Esophagus squamous epithelium (tissue), 5 donors: ENCODE measurements at regions not wholly inside any gene's neighbourhood (a gene's known extent, or its start where the extent isn't known, plus 50 kb on each side); places are given as distances from the start of the nearest gene placed in this dataset.
"Not testable (repeated sequence)": the region's sequence is repeated elsewhere in the genome, so short reads cannot be mapped to it uniquely, and the experiment has no call there.

Experiments
- DNase-seq: peaks from one replicate; lab custom pipeline; 2025; lab: John Stamatoyannopoulos, UW
- H3K27ac ChIP-seq, 4 donors: fragments of 200-600 bp; sonication (generic); one replicate each; pipeline ENCODE4 v1.5.1; 2016 to 2019; ENCODE audit warnings: mild to moderate bottlenecking in 1 of 4
- H3K27me3 ChIP-seq, 4 donors: fragments of 200-600 bp; sonication (generic); 1 replicate in 3 of 4; 2 replicates in 1 of 4; pipeline versions ENCODE4 v1.5.1 to v1.6.0; 2017 to 2021; ENCODE audit warnings: antibody characterized with exemption in 1 of 4
- H3K36me3 ChIP-seq, 3 donors: fragments of 200-600 bp; sonication (generic); one replicate each; pipeline ENCODE4 v1.5.1; 2016 to 2019
- H3K4me1 ChIP-seq, 3 donors: fragments of 200-600 bp; sonication (generic); one replicate each; pipeline ENCODE4 v1.5.1; 2017 to 2019
- H3K4me3 ChIP-seq, 4 donors: fragments of 200-600 bp; sonication (generic); 1 replicate in 3 of 4; 2 replicates in 1 of 4; pipeline ENCODE4 v1.5.1; 2016 to 2019; ENCODE audit warnings: mild to moderate bottlenecking in 2 of 4, moderate library complexity in 1 of 4
- H3K9me3 ChIP-seq, 3 donors: fragments of 200-600 bp; sonication (generic); one replicate each; pipeline ENCODE4 v1.5.1; 2016 to 2019
- CTCF ChIP-seq, 6 experiments: fragments of 450-650 bp in 4 of 6; fragments of 200-600 bp in 2 of 6; sonication (generic) in 2 of 6; IDR thresholded peaks; one replicate each; pipeline ENCODE4 v1.5.1; 2016 to 2019; ENCODE audit warnings: antibody characterized with exemption in 6 of 6, mild to moderate bottlenecking in 4 of 6, moderate library complexity in 4 of 6
- POLR2A ChIP-seq, 4 donors: fragments of 450-650 bp; IDR thresholded peaks; one replicate each; pipeline ENCODE4 v1.6.1; 2017; ENCODE audit warnings: antibody characterized with exemption in 4 of 4, mild to moderate bottlenecking in 4 of 4, moderate library complexity in 3 of 4
- WGBS, 2 donors: methylation state at CpG; one replicate each; pipeline ENCODE4 v1.1.5; 2018; 5-methylcytosine and 5-hydroxymethylcytosine counted together
- intact Hi-C: fragments of 100-400 bp; cut with DNase I; formaldehyde crosslinking; loops from one replicate; pipeline ENCODE4 v1.15.0; 2022
- donor health status: DM: yes; HTN: yes; CAD: no.

- DNase-seq = no peak
- Histone ChIP-seq H3K27ac (no peak overlapping the region), H3K9me3 (no peaks in the 10 kb centered on the region), H3K27me3 (peaks cover 0 to 23% (median 0%) of the 10 kb centered on the region in 4 donors), H3K4me1 (peaks cover 0 to 9% (median 0%) of the 10 kb centered on the region in 3 donors), H3K4me3 (no peak overlapping the region), H3K36me3 (no peaks in the 10 kb centered on the region)
- intact Hi-C loops = no loop called here
- 81 to 96% methylated on average over 3 of the region's 3 CpGs for WGBS, 2 donors
- TF ChIP-seq POLR2A (IDR thresholded peaks at IDR 0.05) (no peak), CTCF (IDR thresholded peaks at IDR 0.05) (no peak)
These were observed 135.0 kb upstream of the NFIA start for GRCh38 chr1:60947367-60947766.

DNA sequence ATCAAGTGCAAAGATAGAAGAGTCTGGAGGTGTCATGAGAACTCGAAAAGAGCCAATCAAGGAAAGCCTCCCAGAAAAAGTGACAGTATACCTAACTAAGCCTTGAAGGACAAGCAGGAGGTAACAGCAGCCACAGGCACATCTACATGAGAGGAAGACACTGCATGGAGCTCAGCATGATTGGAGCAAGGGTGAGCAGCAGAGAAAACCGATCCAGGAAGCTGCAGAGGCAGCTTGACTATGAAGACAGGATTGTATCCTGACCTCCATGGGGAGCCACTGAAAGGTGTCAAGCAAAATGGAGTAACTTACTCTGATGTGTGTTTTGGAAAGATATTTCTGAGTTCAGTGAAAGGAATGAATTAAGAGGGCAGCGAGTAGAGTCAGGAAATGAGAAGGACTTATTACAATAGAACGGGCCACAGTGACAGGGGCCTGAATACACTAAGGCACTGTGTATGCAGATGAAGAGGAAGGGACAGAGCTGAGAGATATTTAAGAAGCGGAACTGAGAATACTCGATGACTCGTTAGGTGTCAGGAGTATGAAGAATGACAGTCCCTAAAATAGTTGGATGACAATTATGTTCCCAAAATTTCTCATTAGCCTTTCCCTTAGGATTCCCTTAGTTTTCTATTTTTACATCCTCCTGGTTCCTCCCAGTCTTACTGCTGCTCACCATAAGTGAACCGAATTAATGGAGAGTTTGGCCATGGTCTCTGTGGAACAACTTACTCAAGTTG lies 139.3 kb upstream of the NFIA start:
- Histone ChIP-seq H3K27me3 (peaks cover 0 to 13% (median 0%) of the 10 kb centered on the region in 4 donors), H3K36me3 (no peaks in the 10 kb centered on the region), H3K27ac (no peak overlapping the region), H3K4me3 (no peak overlapping the region), H3K9me3 (no peaks in the 10 kb centered on the region), H3K4me1 (peaks cover 0 to 14% (median 0%) of the 10 kb centered on the region in 3 donors)
- intact Hi-C loops = no loop called here
- 71 to 80% methylated on average over 8 of the region's 8 CpGs for WGBS, 2 donors
- no peak for TF ChIP-seq CTCF (IDR thresholded peaks at IDR 0.05)
- TF ChIP-seq POLR2A (IDR thresholded peaks at IDR 0.05) = no peak
- no peak for DNase-seq

DNA sequence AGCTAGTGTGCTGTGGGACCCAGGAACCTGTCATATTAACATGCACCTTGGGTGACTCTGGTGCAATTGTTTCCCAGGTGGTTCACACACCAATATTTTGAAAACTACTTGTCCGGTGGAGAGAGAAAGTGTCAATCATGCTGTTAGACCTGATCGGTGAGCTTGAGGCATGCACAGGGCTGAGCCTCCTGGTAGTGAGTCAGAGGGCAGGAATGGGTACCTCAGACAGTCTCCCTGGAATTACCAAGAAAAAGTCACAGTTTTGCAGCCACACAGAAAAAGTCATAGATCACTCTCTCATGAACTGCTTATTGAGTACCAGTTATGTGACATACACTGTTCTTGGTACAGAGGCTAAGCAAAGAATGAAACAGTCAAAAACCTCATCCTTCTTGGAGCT lies 140.1 kb upstream of the NFIA start:
- DNase-seq = no peak
- Histone ChIP-seq H3K4me1 (peaks cover 0 to 14% (median 0%) of the 10 kb centered on the region in 3 donors), H3K27me3 (peaks cover 0 to 13% (median 0%) of the 10 kb centered on the region in 4 donors), H3K4me3 (no peak overlapping the region), H3K9me3 (no peaks in the 10 kb centered on the region), H3K36me3 (no peaks in the 10 kb centered on the region), H3K27ac (no peak overlapping the region)
- 25 to 73% methylated on average over 2 of the region's 2 CpGs for WGBS, 2 donors
- intact Hi-C loops = no loop called here
- TF ChIP-seq CTCF (IDR thresholded peaks at IDR 0.05) (no peak), POLR2A (IDR thresholded peaks at IDR 0.05) (no peak)

- WGBS, 2 donors = 39 to 43% methylated on average over 2 of the region's 2 CpGs
- peaks cover 0 to 13% (median 0%) of the 10 kb centered on the region in 4 donors for H3K27me3 ChIP-seq
- peaks cover 0 to 22% (median 6%) of the 10 kb centered on the region in 3 donors for H3K4me1 ChIP-seq
- H3K4me3 ChIP-seq, H3K9me3 ChIP-seq, H3K36me3 ChIP-seq, H3K27ac ChIP-seq, DNase-seq, intact Hi-C loops: not testable (repeated sequence)
These were observed 141.7 kb upstream of the NFIA start for GRCh38 chr1:60940685-60941084.

DNA sequence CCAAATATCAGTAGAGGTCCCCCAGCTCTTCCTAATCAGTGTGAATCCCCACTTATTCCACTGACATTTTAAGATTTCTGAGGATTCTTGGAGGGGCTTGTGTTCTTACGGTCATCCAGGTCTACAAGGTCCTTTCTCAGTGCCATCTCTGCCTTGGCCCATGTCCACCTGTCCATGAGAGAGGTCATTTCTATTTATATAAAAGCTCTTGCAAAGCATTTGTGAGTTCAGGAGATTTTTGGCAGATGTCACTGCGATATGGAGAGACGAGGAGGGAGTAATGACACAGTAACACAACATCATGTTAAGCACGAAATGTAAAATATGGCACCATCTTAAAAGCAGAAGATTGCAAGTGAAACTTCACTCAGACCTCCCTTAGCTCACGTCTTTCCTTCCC lies 144.6 kb upstream of the NFIA start:
- no peak for DNase-seq
- no peak overlapping the region for H3K4me3 ChIP-seq
- WGBS, 2 donors = 72 to 82% methylated on average over 5 of the region's 5 CpGs
- no peaks in the 10 kb centered on the region for H3K9me3 ChIP-seq
- H3K27ac ChIP-seq = no peak overlapping the region
- H3K4me1 ChIP-seq = peaks cover 0 to 18% (median 6%) of the 10 kb centered on the region in 3 donors
- TF ChIP-seq POLR2A (IDR thresholded peaks at IDR 0.05) = no peak
- TF ChIP-seq CTCF (IDR thresholded peaks at IDR 0.05) = no peak
- H3K36me3 ChIP-seq = no peaks in the 10 kb centered on the region
- peaks cover 0 to 13% (median 0%) of the 10 kb centered on the region in 4 donors for H3K27me3 ChIP-seq
- intact Hi-C loops = no loop called here
